IPS-20b (cell line): ENCODE measurements at regions not wholly inside any gene's neighbourhood (a gene's known extent, or its start where the extent isn't known, plus 50 kb on each side); places are given as distances from the start of the nearest gene placed in this dataset.

ENCODE experiments used
- H3K27ac ChIP-seq: one replicate; pipeline ENCODE4 v1.5.1; 2013; ENCODE audit warnings: low read length
- H3K27me3 ChIP-seq: 2 replicates; pipeline ENCODE4 v1.6.1; 2013; ENCODE audit warnings: mild to moderate bottlenecking, low read length, inconsistent platforms; ENCODE audit not compliant: insufficient read depth
- H3K36me3 ChIP-seq: 2 replicates; pipeline ENCODE4 v1.6.1; 2013; ENCODE audit warnings: low read depth, mild to moderate bottlenecking, inconsistent platforms, low read length, moderate library complexity; ENCODE audit not compliant: insufficient read depth
- H3K4me1 ChIP-seq: 2 replicates; pipeline ENCODE4 v1.6.1; 2013; ENCODE audit warnings: mild to moderate bottlenecking, control low read depth, inconsistent platforms, low read length, moderate library complexity; ENCODE audit not compliant: insufficient read depth
- H3K4me3 ChIP-seq: 2 replicates; pipeline ENCODE4 v1.5.1; 2013; ENCODE audit warnings: mild to moderate bottlenecking, low read length, inconsistent platforms
- H3K9ac ChIP-seq: 2 replicates; pipeline ENCODE4 v1.6.1; 2013; ENCODE audit warnings: low read depth, mild to moderate bottlenecking, inconsistent platforms, low read length, moderate library complexity
- H3K9me3 ChIP-seq: 2 replicates; pipeline ENCODE4 v1.6.1; 2013; ENCODE audit warnings: mild to moderate bottlenecking, low read depth, low read length, inconsistent platforms; ENCODE audit not compliant: insufficient read depth

DNA sequence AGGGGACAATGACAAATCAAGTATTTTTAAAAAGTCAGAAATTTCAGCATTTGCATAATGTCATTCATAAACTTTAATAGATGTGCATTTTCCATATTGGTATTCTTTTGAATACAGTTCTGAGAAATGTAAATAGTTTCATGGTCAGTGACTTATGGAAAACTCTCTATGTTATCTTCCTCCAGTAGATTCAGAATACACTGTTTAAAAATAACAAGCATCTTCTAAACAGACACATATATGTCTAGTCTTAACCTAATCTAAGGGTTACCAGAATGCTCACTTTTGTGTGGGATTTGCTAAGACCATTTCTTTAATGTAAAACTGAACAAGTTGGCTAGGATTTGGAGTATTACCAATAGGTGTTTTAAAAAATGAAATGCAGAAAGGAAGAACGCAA, 119.8 kb upstream of the SGCG start:
- no peaks in the 10 kb centered on the region for H3K36me3 ChIP-seq
- H3K27ac ChIP-seq, result no peak overlapping the region

DNA sequence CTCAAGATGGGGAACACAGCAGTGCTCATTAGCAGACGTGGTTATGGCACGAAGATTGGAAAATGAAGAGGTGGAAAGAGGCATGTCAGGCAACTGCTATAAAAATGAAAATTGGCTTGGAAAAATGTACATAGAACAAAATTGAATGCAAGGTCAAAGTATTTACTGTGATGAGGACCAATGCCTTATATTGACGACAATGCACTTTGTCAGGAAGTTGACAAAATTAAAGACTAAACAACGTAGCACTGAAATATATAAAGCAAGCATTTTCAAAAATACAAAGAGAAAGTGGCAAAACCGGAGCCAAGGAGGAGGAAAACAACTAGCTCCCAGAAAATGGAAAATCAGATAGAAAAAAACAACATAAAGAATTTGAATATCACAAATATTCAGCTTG, 113.7 kb upstream of the SGCG start:
- H3K9ac ChIP-seq, result no peak overlapping the region
- no peak overlapping the region for H3K27ac ChIP-seq

More for the DNA sequence above, 119.8 kb upstream of the SGCG start:
- no peaks in the 10 kb centered on the region for H3K9me3 ChIP-seq
- H3K9ac ChIP-seq, result no peak overlapping the region
- no peaks in the 10 kb centered on the region for H3K27me3 ChIP-seq
- no peaks in the 10 kb centered on the region for H3K4me1 ChIP-seq
- no peak overlapping the region for H3K4me3 ChIP-seq

DNA sequence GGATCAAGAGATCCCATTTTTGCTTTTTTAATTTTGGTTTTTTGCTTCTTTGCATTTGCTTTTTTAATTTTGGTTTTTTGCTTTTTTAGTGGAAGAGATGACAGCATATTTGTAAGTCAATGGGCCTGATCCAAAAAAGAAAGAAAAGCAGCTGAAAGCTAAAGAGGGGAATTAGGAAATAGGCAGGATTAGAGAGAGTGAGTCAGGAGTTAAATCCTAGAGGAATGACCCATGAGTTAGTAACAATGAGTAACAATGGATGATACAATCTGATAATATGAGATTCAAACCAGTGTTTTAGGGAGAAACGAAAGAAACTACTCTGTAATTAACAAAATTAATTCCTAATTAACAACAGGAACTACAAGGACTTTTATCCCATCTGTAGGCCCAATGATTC, 111.2 kb upstream of the SGCG start:
- H3K27me3 ChIP-seq, result no peaks in the 10 kb centered on the region
- no peak overlapping the region for H3K27ac ChIP-seq
- no peaks in the 10 kb centered on the region for H3K36me3 ChIP-seq
- H3K4me1 ChIP-seq, result no peaks in the 10 kb centered on the region; the same call in 1 of the 2 replicates
- H3K4me3 ChIP-seq, result no peak overlapping the region
- no peak overlapping the region for H3K9ac ChIP-seq
- no peaks in the 10 kb centered on the region for H3K9me3 ChIP-seq

More for the DNA sequence above, 113.7 kb upstream of the SGCG start:
- H3K4me3 ChIP-seq, result no peak overlapping the region
- H3K9me3 ChIP-seq, result no peaks in the 10 kb centered on the region
- no peaks in the 10 kb centered on the region for H3K4me1 ChIP-seq
- H3K27me3 ChIP-seq, result no peaks in the 10 kb centered on the region
- no peaks in the 10 kb centered on the region for H3K36me3 ChIP-seq

DNA sequence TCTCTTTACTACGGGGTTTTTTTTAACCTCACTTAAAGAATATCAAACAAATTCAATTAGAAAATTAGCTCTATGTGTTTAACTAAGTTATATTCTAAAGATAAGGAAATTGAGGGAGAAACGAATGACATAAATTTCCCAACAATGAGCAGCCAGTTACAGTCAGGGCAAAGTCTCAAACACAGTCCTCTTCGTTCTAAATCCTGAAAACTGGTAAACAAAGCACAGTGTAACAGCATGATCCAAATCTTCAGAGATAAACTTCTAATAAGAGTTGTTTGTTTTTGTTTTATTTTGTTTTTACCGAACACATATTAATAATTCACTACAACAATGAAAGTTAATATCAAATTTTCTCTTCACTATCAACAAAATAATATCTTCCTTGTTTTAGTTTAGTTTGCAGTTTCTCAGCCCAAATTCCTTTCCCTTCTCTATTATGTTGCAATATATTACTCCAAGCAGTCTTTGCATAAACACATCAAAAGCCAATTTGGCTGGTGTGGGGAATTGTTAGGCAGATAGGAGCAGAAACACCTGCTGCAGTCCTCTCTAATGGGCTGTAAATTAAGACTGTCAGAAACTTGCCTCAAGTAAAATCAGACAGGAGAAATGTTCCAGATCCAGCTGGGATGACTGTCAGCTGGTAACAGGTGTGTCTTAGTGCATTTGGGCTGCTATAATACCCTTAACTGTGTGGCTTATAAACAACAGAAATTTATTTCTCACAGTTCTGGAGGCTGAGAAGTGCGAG, 106.5 kb upstream of the SGCG start:
- no peak overlapping the region for H3K9ac ChIP-seq
- no peak overlapping the region for H3K4me3 ChIP-seq
- no peaks in the 10 kb centered on the region for H3K9me3 ChIP-seq
- no peaks in the 10 kb centered on the region for H3K36me3 ChIP-seq
- no peaks in the 10 kb centered on the region; the same call in 1 of the 2 replicates for H3K4me1 ChIP-seq
- H3K27ac ChIP-seq, result no peak overlapping the region
- no peaks in the 10 kb centered on the region for H3K27me3 ChIP-seq

DNA sequence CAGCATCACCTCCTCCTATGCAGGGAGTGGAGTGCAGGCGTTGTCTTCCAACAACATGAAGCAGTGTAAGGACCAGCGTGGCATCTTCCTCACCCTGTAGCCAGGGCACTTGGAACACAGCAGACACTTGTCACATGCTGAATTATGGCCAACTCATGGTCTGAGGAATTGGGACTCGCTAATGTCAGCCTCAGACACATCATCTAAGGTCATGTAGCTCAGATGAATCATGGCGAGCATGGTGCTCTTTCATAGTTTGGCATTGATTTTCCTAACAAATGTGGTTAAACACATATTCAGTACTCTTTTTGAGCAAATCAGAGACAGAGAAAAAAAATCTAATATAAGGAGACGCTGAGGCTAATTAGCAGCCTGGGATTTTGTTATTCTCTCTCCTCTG, 99.6 kb upstream of the SGCG start:
- H3K4me1 ChIP-seq, result no peaks in the 10 kb centered on the region
- no peak overlapping the region for H3K9ac ChIP-seq
- H3K27ac ChIP-seq, result no peak overlapping the region
- H3K27me3 ChIP-seq, result no peaks in the 10 kb centered on the region
- H3K36me3 ChIP-seq, result no peaks in the 10 kb centered on the region
- no peak overlapping the region for H3K4me3 ChIP-seq
- H3K9me3 ChIP-seq, result no peaks in the 10 kb centered on the region

DNA sequence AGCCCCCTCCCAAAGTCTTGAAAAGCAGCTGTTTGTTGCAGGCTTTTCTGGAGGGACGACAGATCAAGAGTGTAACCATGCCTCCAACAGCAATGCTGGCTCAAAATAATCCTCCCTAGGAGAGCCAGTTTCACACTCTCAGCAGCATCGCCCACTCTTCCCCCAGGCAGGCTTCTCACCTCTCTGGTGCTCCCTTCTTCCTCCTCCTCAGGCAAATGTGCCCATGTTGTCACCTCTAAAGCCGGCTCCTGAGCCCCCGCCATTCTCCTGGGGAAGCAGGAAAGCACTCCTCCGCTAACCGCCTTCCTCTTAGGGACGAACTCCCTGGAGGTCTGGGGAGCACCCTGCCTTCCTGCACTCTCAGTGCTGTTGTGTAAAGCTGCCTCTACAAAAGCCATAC, 98.9 kb upstream of the SGCG start:
- no peaks in the 10 kb centered on the region for H3K27me3 ChIP-seq
- no peak overlapping the region for H3K4me3 ChIP-seq
- no peak overlapping the region for H3K27ac ChIP-seq
- H3K36me3 ChIP-seq, result no peaks in the 10 kb centered on the region
- no peaks in the 10 kb centered on the region for H3K4me1 ChIP-seq
- no peaks in the 10 kb centered on the region for H3K9me3 ChIP-seq
- H3K9ac ChIP-seq, result no peak overlapping the region

DNA sequence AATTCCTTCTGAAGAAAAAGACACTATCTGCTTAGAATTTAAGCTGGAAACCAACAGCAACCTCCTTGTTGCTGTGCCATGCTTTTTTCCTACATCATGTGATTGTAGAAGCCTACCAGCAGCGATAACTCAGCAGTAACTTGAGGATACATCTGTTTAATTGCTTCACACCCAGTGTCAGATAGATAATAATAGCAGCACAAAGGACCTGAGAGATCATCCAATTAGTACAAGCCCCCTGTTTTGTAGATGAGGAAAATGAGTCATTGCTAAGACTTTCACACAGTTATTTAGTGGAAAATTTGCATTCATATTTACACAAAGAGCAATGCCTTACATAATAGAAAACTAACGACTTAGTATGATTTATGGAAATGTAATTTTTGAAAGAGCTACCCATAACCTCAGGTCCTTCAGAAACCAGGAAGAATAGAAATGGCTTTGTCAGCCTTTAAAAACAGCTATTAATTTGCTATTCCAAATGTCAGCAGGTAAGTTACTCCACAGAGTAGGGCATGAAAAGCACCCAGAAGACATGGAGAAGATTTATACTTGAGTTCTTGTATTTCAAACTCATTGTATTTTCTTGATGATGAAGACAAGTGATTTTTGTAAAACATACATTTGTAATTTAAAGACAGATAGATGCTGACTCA, 93.7 kb upstream of the SGCG start:
- Histone ChIP-seq H3K4me3 (no peak overlapping the region), H3K9me3 (no peaks in the 10 kb centered on the region), H3K36me3 (no peaks in the 10 kb centered on the region), H3K4me1 (no peaks in the 10 kb centered on the region), H3K27me3 (no peaks in the 10 kb centered on the region), H3K9ac (no peak overlapping the region), H3K27ac (no peak overlapping the region)

DNA sequence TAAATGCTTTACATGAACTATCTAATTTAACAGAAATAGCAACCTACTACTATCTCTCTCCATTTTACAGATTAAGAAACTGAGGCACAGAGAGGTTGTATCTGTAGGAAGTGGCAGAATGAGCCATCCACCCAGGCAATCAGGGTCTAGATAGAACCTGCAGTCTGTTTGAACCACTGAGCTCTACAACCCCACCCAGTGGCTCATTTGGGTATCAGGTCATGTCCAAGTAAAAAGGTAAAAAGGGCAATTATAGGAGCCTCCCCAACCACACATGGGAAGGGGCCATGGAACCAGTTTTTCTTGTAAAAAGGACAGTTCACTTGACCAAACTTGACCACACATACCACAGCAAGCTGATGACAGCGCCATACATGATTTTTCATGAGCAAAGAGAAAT, 92.9 kb upstream of the SGCG start:
- no peaks in the 10 kb centered on the region for H3K9me3 ChIP-seq
- H3K9ac ChIP-seq, result no peak overlapping the region
- H3K27me3 ChIP-seq, result no peaks in the 10 kb centered on the region
- H3K4me1 ChIP-seq, result no peaks in the 10 kb centered on the region
- H3K4me3 ChIP-seq, result no peak overlapping the region
- H3K36me3 ChIP-seq, result no peaks in the 10 kb centered on the region
- H3K27ac ChIP-seq, result no peak overlapping the region

DNA sequence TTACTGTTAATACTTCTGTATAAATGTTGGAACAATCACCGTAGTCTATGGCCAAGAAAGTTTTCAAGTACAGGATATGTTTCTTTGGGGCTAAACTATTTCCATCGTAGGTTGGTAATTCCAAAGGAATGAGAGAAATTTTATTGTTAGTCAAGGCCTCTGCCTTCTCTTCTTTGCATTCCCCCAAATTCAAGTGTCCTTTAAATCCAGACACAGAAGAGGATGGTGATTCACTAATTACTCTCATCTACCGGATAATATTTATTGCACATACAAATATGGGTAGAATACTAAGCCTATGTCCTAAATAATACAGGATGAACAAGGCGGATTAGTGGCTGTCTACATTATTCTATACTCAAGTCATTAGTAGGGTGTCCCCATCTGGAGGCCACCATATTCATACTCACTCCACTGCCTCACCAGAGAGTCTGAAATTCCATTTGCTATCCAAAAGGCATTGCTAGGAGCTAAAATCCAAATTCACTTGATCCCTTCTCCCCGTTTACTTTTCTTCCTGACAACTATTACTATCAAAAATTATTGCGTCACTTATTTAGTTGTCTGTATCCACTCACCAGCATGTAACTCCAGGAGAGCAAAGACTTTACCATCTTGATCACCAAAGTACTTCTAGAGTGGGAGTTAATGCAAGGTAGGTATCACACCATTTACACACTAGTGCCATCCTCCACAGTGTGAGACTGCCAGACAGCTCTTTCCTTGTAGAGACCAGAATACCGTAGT, 82.4 kb upstream of the SGCG start:
- no peaks in the 10 kb centered on the region for H3K4me1 ChIP-seq
- H3K36me3 ChIP-seq, result no peaks in the 10 kb centered on the region
- H3K27me3 ChIP-seq, result no peaks in the 10 kb centered on the region
- no peak overlapping the region for H3K4me3 ChIP-seq
- no peak overlapping the region for H3K9ac ChIP-seq
- no peak overlapping the region for H3K27ac ChIP-seq
- no peaks in the 10 kb centered on the region for H3K9me3 ChIP-seq

DNA sequence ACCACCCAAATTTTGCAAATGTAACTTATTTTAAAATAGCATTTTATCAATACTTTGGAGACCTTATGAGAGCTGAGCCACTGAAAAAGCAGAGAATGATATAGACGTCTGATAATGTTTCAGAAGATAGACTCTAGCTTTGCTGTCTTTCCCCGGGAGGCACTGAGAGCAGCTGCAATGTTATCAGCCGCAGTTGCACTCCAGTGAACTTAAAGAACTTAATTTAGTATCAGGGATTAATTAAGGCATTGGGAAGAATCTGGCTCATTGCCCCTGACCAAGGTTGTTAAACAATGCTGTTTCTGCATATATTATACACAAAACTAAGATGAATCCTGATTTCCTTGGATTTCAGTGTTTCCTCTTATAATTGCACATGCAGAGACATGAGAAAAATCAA, 75.7 kb upstream of the SGCG start:
- H3K9me3 ChIP-seq, result no peaks in the 10 kb centered on the region
- H3K27ac ChIP-seq, result no peak overlapping the region
- no peaks in the 10 kb centered on the region for H3K27me3 ChIP-seq
- H3K4me3 ChIP-seq, result no peak overlapping the region
- no peak overlapping the region for H3K9ac ChIP-seq
- no peaks in the 10 kb centered on the region for H3K4me1 ChIP-seq
- no peaks in the 10 kb centered on the region for H3K36me3 ChIP-seq

DNA sequence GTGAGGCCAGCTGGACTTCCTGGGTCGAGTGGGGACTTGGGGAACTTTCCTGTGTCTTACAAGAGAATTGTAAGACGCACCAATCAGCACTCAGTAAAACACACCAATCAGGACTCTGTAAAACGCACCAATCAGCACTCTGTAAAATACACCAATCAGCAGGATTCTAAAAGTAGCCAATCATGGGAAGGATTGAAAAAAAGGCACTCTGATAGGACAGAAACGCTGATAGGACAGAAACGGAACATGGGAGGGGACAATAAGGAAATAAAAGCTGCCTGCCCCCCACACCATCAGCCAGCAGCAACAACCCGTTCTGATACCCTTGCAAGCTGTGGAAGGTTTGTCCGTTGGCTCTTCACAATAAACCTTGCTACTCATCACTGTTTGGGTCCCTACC, 73.1 kb upstream of the SGCG start:
- H3K9me3 ChIP-seq, result no peaks in the 10 kb centered on the region
- H3K4me1 ChIP-seq, result no peaks in the 10 kb centered on the region
- no peak overlapping the region for H3K9ac ChIP-seq
- H3K27ac ChIP-seq, result no peak overlapping the region
- H3K27me3 ChIP-seq, result no peaks in the 10 kb centered on the region
- H3K36me3 ChIP-seq, result no peaks in the 10 kb centered on the region
- H3K4me3 ChIP-seq, result no peak overlapping the region

DNA sequence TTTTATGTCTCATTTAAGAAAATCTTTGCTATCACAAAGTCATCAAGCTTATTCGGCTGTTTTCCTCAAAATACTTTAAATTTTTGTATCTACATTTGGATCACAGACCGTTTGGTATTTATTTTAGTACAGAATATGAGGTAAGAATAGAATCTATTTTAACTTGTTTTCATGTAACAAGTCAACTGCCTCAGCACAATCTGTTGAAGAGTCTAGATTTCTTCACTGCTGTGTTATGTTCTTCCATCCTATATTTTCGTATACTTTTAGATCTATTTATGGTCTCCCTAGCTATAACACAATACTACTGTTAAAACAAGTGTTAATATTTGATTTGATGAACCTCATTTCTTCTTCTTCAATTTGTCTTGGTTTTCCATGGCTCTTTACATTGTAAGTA, 61.6 kb upstream of the SGCG start:
- no peaks in the 10 kb centered on the region for H3K9me3 ChIP-seq

More for the DNA sequence above, 61.6 kb upstream of the SGCG start:
- H3K36me3 ChIP-seq, result no peaks in the 10 kb centered on the region
- H3K9ac ChIP-seq, result no peak overlapping the region
- no peaks in the 10 kb centered on the region for H3K4me1 ChIP-seq
- no peaks in the 10 kb centered on the region for H3K27me3 ChIP-seq
- no peak overlapping the region for H3K4me3 ChIP-seq
- no peak overlapping the region for H3K27ac ChIP-seq
